ENCODE measurements at regions not wholly inside any gene's neighbourhood (a gene's known extent, or its start where the extent isn't known, plus 50 kb on each side); places are given as distances from the start of the nearest gene placed in this dataset.

- FAIRE-seq (peak; percentile 54), DNase-seq (ENCODE audit: insufficient read length, low spot score) (peak; percentile 64)
Observed at GRCh38 chr5:38104497-38105230, 153.7 kb upstream of the EGFLAM start.

DNA sequence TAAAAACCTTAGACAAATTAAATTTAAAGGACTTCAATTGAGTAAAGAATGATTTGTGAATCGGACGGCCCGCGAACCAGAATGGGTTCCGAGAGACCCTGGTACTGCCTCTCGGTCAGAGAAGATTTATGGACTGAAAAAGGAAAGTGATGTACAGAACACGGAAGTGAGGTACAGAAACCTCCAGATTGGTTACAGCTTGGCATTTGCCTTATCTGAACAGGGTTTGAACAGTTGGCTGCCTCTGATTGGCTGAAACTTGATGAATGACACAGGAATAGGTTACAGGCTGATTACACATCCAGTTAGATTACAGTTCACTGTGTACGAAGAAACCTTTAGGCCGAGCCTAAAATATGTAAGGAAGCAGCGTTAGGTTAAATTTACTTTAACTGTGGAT lies 156.5 kb upstream of the EGFLAM start:
- FAIRE-seq (no peak), DNase-seq (ENCODE audit: insufficient read length, low spot score) (no peak)

GRCh38 chr5:38099205-38100168 lies 158.9 kb upstream of the EGFLAM start:
- FAIRE-seq = no peak
- DNase-seq (ENCODE audit: insufficient read length, low spot score) = no peak

- no peak for DNase-seq (ENCODE audit: insufficient read length, low spot score)
- FAIRE-seq = no peak
Observed at GRCh38 chr5:38094889-38095288, 163.5 kb upstream of the EGFLAM start.

GRCh38 chr5:38093855-38094254 lies 164.5 kb upstream of the EGFLAM start:
- FAIRE-seq = no peak

GRCh38 chr5:38086777-38087176 lies 171.6 kb upstream of the EGFLAM start:
- DNase-seq (ENCODE audit: insufficient read length, low spot score) (no peak), FAIRE-seq (peak; percentile 26)

More at GRCh38 chr5:38093855-38094254, 164.5 kb upstream of the EGFLAM start:
- no peak for DNase-seq (ENCODE audit: insufficient read length, low spot score)

DNA sequence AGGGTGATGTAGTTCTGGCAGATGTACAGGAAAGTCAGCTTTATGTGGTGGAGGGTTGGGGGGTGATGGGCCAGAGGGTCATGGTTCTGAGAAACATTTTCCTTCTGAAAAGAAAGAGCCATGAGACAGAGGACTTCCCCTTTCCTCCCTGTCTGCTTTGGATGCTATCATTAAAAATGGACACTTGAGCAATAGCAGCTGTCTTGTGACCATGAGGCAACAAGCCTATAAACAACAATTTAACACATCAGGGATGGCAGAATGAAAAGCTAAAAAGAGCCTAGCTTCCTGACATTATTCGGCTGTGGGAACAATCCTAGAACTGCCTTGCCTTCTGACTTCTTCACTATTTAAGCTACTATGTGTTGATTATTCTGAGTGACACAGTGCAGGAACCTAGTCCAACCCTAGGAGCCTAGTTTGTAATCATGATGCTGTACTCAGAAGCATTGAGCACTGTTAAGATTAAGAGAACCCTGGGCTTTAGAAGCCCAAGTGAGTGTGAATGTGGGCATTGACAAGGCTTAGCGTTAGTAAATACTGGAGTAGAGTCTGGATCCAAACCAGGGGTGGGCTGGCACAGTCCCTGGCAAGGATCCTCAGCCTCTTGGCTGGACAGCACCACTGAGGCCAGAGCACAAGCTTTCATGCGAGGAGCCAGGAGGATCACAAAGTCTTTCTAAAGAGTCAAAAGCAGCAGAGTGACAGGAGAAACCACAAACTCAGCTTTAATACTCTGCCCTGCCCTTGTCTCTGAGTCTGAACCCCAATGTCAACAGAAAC lies 178.5 kb upstream of the EGFLAM start:
- DNase-seq (ENCODE audit: insufficient read length, low spot score) = no peak
- FAIRE-seq = no peak

DNA sequence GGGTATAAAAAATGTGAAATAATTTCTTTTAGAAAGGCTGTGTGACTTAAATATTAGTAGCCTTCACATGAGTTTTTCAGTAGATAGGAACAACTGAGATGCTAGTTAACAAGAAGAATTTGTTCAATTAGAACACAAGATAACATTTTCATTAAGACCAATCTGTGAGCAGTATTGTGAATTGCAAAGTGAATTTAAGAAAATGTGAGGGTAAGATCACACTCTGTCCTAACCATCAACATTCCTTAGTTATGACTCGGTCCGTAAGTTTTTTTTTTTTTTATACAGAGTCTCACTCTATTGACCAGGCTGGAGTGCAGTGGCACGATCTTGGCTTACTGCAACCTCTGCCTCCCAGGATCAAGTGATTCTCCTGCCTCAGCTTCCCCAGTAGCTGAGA lies 180.2 kb upstream of the EGFLAM start:
- FAIRE-seq (no peak), DNase-seq (ENCODE audit: insufficient read length, low spot score) (peak; percentile 45)

DNA sequence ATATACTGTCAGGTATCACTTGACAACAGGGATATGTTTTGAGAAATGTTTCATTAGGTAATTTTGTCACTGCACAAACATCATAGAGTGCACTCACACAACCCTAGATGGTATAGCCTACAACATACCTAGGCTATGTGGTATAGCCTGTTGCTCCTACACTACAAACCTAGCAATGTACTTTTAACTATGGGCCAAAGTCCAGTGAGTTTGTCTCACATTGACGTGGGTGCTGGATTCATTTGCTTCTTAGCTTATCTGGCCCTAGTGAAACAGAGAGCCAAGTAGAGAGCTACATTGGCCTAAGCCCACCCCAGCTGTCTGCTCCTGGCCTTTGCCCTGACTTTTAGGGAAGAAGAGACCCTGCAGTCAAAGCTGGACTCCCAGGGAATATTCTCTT lies 180.7 kb upstream of the EGFLAM start:
- FAIRE-seq (no peak), DNase-seq (ENCODE audit: insufficient read length, low spot score) (no peak)

GRCh38 chr5:38071831-38072694 lies 186.3 kb upstream of the EGFLAM start:
- no peak for DNase-seq (ENCODE audit: insufficient read length, low spot score)

DNA sequence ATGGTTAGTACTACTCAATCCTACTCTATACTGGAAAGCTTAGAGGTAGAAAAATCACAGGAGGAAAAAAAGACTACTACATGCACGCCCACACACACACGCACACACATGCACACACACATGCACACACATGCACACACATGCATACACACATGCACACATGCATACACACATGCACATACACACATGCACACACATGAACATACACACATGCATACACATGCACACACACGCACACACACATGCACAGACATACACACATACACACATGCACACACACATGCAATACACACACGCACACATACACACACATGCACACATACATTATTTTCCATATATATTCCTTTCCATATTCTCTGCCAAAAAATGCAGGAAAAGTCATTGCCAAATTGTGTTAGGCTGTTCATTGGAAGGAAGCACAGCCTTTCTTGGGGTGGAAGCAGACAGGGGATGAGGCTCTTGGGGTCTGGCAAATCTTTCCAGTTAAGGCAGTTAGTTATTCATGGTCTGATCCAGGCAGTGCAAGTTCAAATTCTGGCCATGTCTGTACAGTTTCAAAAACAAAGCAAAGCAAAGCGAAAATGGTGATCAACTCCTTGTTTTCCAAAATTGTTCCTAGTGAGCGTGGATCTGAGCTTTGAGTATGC lies 187.9 kb upstream of the EGFLAM start:
- DNase-seq (ENCODE audit: insufficient read length, low spot score) (no peak), FAIRE-seq (peak; percentile 97)

More at GRCh38 chr5:38071831-38072694, 186.3 kb upstream of the EGFLAM start:
- no peak for FAIRE-seq

- FAIRE-seq (no peak), DNase-seq (ENCODE audit: insufficient read length, low spot score) (no peak)
Observed at GRCh38 chr5:38069360-38069759, 189.0 kb upstream of the EGFLAM start.

GRCh38 chr5:38060354-38060753 lies 198.0 kb upstream of the EGFLAM start:
- DNase-seq (ENCODE audit: insufficient read length, low spot score) (no peak), FAIRE-seq (peak; percentile 63)

DNA sequence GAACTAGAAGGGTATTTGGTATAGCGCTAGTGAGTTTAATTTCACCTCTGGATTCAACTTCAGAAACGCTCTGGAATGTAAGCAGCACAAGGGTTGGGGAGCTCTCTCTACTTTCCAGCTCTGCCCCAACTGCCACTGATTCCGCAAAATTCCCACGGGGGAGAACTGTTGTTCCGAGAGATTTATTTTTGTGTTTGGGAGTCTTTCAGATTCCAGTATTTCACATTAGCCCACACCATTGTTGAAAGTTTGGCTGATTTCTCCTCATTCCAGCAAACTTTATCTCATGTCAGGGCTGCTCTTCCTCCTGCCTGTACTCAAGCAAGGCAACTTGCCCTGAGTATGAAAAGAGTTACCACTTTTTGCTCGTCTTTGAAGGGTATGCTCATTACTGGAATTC lies 198.5 kb upstream of the EGFLAM start:
- FAIRE-seq = peak; percentile 59

DNA sequence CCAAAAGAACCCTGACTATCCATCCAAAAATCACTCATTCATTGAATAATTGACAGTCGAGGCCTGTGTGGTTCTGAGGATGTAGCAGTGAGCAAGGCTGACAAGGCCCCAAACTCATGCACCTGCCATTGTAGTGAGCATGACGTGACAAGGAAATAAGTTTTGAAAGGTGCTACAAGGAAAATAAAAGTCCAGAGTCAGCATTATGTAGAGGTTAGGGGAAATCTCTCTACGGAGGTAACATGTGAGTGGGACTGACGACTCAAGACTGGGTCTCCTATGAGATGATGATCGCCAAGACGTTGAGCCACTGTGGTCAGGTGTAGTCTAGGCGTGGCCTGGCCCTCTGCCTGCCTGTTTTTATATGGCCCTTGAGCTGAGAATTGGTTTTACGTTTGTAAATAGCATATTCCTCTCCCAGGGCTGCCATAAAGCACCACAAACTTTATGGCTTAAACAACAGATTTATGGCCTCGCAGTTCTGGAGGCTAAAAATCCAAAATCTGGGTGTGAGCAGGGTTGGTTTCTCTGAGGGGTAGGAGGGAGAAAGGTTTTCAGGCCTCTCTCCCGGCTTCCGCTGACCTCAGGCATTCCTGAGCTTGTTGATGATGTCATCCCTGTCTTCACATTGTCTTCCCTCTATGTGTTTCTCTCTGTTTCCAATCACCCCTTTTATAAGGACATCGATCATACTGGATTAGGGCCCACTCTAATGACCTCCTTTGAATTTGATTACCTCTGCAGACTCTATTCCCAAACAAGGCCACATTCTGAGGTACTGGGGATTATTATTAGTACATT lies 206.4 kb upstream of the EGFLAM start:
- peak; percentile 31 for FAIRE-seq
- no peak for DNase-seq (ENCODE audit: insufficient read length, low spot score)

More for the DNA sequence above, 198.5 kb upstream of the EGFLAM start:
- DNase-seq (ENCODE audit: insufficient read length, low spot score) = no peak

DNA sequence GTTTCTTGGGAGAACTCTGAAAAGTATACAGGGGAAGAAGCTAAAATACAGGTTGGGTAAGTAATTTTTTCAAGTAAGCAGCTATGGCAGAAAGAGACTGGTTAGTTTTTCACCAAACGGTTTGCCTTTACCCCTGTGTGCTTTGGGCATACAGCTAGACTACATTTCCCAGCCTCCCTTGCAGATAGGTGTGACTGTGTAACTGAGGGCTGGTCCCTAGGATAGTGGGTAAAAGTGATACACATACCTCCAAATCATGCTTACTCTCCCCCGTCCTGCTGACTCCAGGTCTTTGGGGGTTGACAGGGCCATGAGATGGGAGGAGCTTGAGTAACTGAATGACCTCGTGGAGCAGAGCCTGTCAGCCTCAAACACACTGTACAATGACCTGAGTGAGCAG lies 208.6 kb upstream of the GDNF start:
- FAIRE-seq = peak; percentile 23
- DNase-seq (ENCODE audit: insufficient read length, low spot score) = no peak

DNA sequence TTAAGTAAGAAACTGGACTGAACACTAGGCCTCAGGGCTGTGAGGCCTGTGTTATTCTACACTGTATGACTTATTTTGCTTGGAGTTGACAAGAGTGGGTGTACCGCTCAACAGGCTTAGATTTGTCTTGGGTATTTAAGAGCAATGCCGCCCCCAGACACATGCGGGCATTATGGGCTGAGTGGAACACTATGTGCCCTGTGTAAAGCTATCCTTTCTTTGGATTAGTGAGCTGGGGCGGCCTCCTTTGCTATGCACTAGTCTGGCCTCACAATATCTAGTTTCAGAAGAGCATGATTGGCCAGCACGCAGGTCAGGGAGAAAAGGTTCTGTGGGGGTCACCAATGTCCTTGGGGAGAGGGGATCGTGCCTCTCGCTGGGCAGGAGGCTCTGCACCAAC lies 206.3 kb upstream of the GDNF start:
- DNase-seq (ENCODE audit: insufficient read length, low spot score) (no peak), FAIRE-seq (no peak)

- no peak for DNase-seq (ENCODE audit: insufficient read length, low spot score)
- FAIRE-seq = no peak
Observed at GRCh38 chr5:38045446-38045845, 205.6 kb upstream of the GDNF start.

DNA sequence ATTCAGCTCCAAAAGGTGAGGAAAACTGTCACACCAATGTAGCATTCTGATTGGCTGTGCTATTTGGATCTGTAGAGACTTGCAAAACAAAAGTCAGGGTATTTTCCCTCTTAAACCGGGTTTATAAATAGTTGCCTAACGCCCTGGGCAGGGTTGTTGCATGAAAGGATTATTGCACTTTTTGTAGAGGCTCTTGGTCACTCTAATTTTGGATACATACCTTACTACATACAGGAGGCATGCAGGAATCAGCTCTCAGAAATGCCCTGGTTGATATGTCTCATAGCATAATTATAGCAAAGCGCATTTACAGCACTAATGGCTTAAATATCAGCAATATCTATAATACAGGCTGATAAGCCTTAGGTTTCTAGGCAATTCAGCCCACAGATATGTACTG lies 200.0 kb upstream of the GDNF start:
- no peak for FAIRE-seq
- no peak for DNase-seq (ENCODE audit: insufficient read length, low spot score)

Data from HTR-8/SVneo (cell line).